PC-3 (cell line): ENCODE measurements at regions not wholly inside any gene's neighbourhood (a gene's known extent, or its start where the extent isn't known, plus 50 kb on each side); places are given as distances from the start of the nearest gene placed in this dataset.

Experiments used
- ATAC-seq: fragments of 200-7000 bp; cut with Tn5 transposase; 2 replicates; pipeline ENCODE4 v1.9.1; 2020; ENCODE audit warnings: mild to moderate bottlenecking, moderate library complexity
- BruUV-seq: library from RNA; stranded (reverse); fragments of 400-500 nt; replicated peaks from 2 replicates; lab custom pipeline; 2021; lab: Mats Ljungman, UMichigan
- CTCF ChIA-PET: fragments of 300-600 bp; sonication (Branson Sonifier 250); formaldehyde crosslinking; loops from one replicate; lab custom pipeline; 2022; ENCODE audit warnings: antibody characterized with exemption; lab: Charles Lee
- POLR2A ChIA-PET: fragments of 300-600 bp; sonication (Branson Sonifier 250); formaldehyde crosslinking; loops from one replicate; lab custom pipeline; 2022; ENCODE audit warnings: antibody characterized with exemption; ENCODE audit not compliant: unreplicated experiment; lab: Charles Lee
- DNase-seq: peaks from one replicate; pipeline ENCODE4 v3.0.0-alpha.2; 2015
- H2AFZ ChIP-seq: fragments of 300-600 bp; sonication (generic); 2 replicates; pipeline ENCODE4 v1.6.0; 2016; ENCODE audit warnings: antibody characterized with exemption, low read length
- H3F3A ChIP-seq: fragments of 300-600 bp; sonication (generic); one replicate; pipeline ENCODE4 v1.6.0; 2017; ENCODE audit warnings: antibody characterized with exemption, low read length, control low read depth, mild to moderate bottlenecking; ENCODE audit not compliant: unreplicated experiment
- H3K27ac ChIP-seq: fragments of 300-600 bp; sonication (generic); 2 replicates; pipeline ENCODE4 v1.5.1; 2016; ENCODE audit warnings: mild to moderate bottlenecking, low read length
- H3K27me3 ChIP-seq: fragments of 300-600 bp; sonication (generic); 2 replicates; pipeline ENCODE4 v1.6.1; 2016; ENCODE audit warnings: low read length, mixed read lengths
- H3K36me3 ChIP-seq: fragments of 300-600 bp; sonication (generic); 2 replicates; pipeline ENCODE4 v1.6.1; 2016; ENCODE audit warnings: low read depth, mixed run types, low read length, mixed read lengths
- H3K4me1 ChIP-seq: fragments of 300-600 bp; sonication (generic); 2 replicates; pipeline ENCODE4 v1.5.1; 2016; ENCODE audit warnings: low read length; ENCODE audit not compliant: insufficient read depth
- H3K4me2 ChIP-seq: fragments of 300-600 bp; sonication (generic); 2 replicates; pipeline ENCODE4 v1.6.0; 2016; ENCODE audit warnings: low read length
- H3K4me3 ChIP-seq: fragments of 300-600 bp; sonication (generic); 2 replicates; pipeline ENCODE4 v1.5.1; 2016; ENCODE audit warnings: mild to moderate bottlenecking, low read length, mixed read lengths
- H3K79me2 ChIP-seq: fragments of 300-600 bp; sonication (generic); 2 replicates; pipeline ENCODE4 v1.6.1; 2017; ENCODE audit warnings: low read length, mixed read lengths
- H3K9ac ChIP-seq: fragments of 300-600 bp; sonication (generic); 2 replicates; pipeline ENCODE4 v1.6.0; 2016; ENCODE audit warnings: mild to moderate bottlenecking, low read length
- H3K9me2 ChIP-seq: fragments of 300-600 bp; sonication (generic); replicated peaks from 2 replicates; pipeline ENCODE4 v1.6.1; 2016; ENCODE audit warnings: mixed run types, low read length, mixed read lengths
- H3K9me3 ChIP-seq: fragments of 300-600 bp; sonication (generic); 2 replicates; pipeline ENCODE4 v1.6.1; 2016; ENCODE audit warnings: low read length, mixed read lengths
- H4K20me1 ChIP-seq: fragments of 300-600 bp; sonication (generic); 2 replicates; pipeline ENCODE4 v1.6.1; 2016; ENCODE audit warnings: low read length, mixed read lengths
- CTCF ChIP-seq: fragments of 300-600 bp; sonication (generic); conservative IDR thresholded peaks from 2 replicates; pipeline ENCODE4 v1.5.1; 2017; ENCODE audit warnings: antibody characterized with exemption, low read depth, mild to moderate bottlenecking, low read length
- EZH2 ChIP-seq: fragments of 300-600 bp; sonication (generic); IDR thresholded peaks from one replicate; pipeline ENCODE4 v1.6.1; 2017; ENCODE audit warnings: antibody characterized with exemption, mild to moderate bottlenecking, low read length; ENCODE audit not compliant: unreplicated experiment
- EZH2phosphoT487 ChIP-seq: fragments of 300-600 bp; sonication (generic); IDR thresholded peaks from 2 replicates; pipeline ENCODE4 v1.6.1; 2018; ENCODE audit warnings: mild to moderate bottlenecking, antibody characterized with exemption, low read length, borderline replicate concordance
- intact Hi-C: fragments of 100-400 bp; cut with micrococcal nuclease; formaldehyde crosslinking; loops from 2 replicates; pipeline ENCODE4 v1.9.0; 2023

- Histone ChIP-seq H3K79me2 (no peaks in the 10 kb centered on the region), H3K4me1 (no peaks in the 10 kb centered on the region), H3K4me2 (no peak overlapping the region), H3K36me3 (no peaks in the 10 kb centered on the region), H2AFZ (no peak overlapping the region), H3F3A (no peaks in the 10 kb centered on the region), H3K27ac (no peak overlapping the region), H3K9ac (no peak overlapping the region), H4K20me1 (no peaks in the 10 kb centered on the region), H3K27me3 (peaks cover 14% of the 10 kb centered on the region), H3K9me3 (peaks cover 13% of the 10 kb centered on the region; the same call in 1 of the 2 replicates), H3K9me2 (no peaks in the 10 kb centered on the region), H3K4me3 (no peak overlapping the region)
- TF ChIP-seq CTCF (no peak), EZH2 (no peak), EZH2phosphoT487 (no peak)
- POLR2A ChIA-PET = no interaction called here
- CTCF ChIA-PET = no interaction called here
- ATAC-seq (no peak), DNase-seq (no peak)
- BruUV-seq = no TSS peak
- intact Hi-C loops = no loop called here
Measured at GRCh38 chr11:134504146-134504905, 92.3 kb upstream of the B3GAT1 start.

- ChIA-PET CTCF (no interaction called here), POLR2A (no interaction called here)
- Histone ChIP-seq H3K4me1 (no peaks in the 10 kb centered on the region), H3K27me3 (peaks cover 7% of the 10 kb centered on the region), H3K9ac (no peak overlapping the region), H3K36me3 (no peaks in the 10 kb centered on the region; the same call in 1 of the 2 replicates), H3K4me3 (no peak overlapping the region), H3K9me2 (no peaks in the 10 kb centered on the region), H4K20me1 (no peaks in the 10 kb centered on the region), H2AFZ (no peak overlapping the region), H3K9me3 (peaks cover 18% of the 10 kb centered on the region; the same call in 1 of the 2 replicates), H3F3A (no peaks in the 10 kb centered on the region), H3K27ac (no peak overlapping the region), H3K4me2 (no peak overlapping the region), H3K79me2 (no peaks in the 10 kb centered on the region)
- TF ChIP-seq CTCF (no peak), EZH2phosphoT487 (no peak), EZH2 (no peak)
- intact Hi-C loops = no loop called here
- no TSS peak for BruUV-seq
- DNase-seq (no peak), ATAC-seq (no peak)
Measured at GRCh38 chr11:134503596-134503995, 91.6 kb upstream of the B3GAT1 start.

GRCh38 chr11:134503100-134503499, 91.1 kb upstream of the B3GAT1 start:
- peaks cover 2% of the 10 kb centered on the region; the same call in 1 of the 2 replicates for H3K27me3 ChIP-seq
- H4K20me1 ChIP-seq = no peaks in the 10 kb centered on the region
- no peaks in the 10 kb centered on the region for H3K79me2 ChIP-seq
- no peaks in the 10 kb centered on the region for H3K9me2 ChIP-seq
- DNase-seq = no peak
- no TSS peak for BruUV-seq
- H3K27ac ChIP-seq = no peak overlapping the region
- TF ChIP-seq EZH2phosphoT487 (no peak), CTCF (no peak), EZH2 (no peak)
- no peaks in the 10 kb centered on the region; the same call in 1 of the 2 replicates for H3K36me3 ChIP-seq
- H3K4me1 ChIP-seq = no peaks in the 10 kb centered on the region
- no peak overlapping the region for H3K9ac ChIP-seq
- intact Hi-C loops = no loop called here
- H3K4me2 ChIP-seq = no peak overlapping the region
- H3K9me3 ChIP-seq = peaks cover 18% of the 10 kb centered on the region; the same call in 1 of the 2 replicates
- no peak for ATAC-seq
- CTCF ChIA-PET = no interaction called here
- H2AFZ ChIP-seq = no peak overlapping the region
- H3K4me3 ChIP-seq = no peak overlapping the region
- H3F3A ChIP-seq = no peaks in the 10 kb centered on the region
- POLR2A ChIA-PET = no interaction called here
